Caco-2 (cell line): ENCODE measurements at regions not wholly inside any gene's neighbourhood (a gene's known extent, or its start where the extent isn't known, plus 50 kb on each side); places are given as distances from the start of the nearest gene placed in this dataset.

Experiments used
- BruUV-seq: library from RNA; stranded (reverse); fragments of 400-500 nt; replicated peaks from 2 replicates; lab custom pipeline; 2021; lab: Mats Ljungman, UMichigan
- CTCF ChIA-PET: fragments of 300-600 bp; sonication (Branson Sonifier 250); formaldehyde crosslinking; loops from one replicate; lab custom pipeline; 2022; ENCODE audit warnings: antibody characterized with exemption; lab: Charles Lee
- POLR2A ChIA-PET: fragments of 300-600 bp; sonication (Branson Sonifier 250); formaldehyde crosslinking; loops from one replicate; lab custom pipeline; 2022; ENCODE audit warnings: antibody characterized with exemption; lab: Charles Lee
- DNase-seq, 2 experiments: peaks; one replicate each; pipeline versions ENCODE4 v3.0.0 to v3.0.0-alpha.2; 2020 to 2022
- H3K27me3 ChIP-seq: replicated peaks from 2 replicates; pipeline ENCODE4 v1.6.0; 2011; ENCODE audit warnings: low read length; ENCODE audit not compliant: control insufficient read depth, insufficient read depth
- H3K36me3 ChIP-seq: 2 replicates; pipeline ENCODE4 v1.5.1; 2011; ENCODE audit warnings: low read length; ENCODE audit not compliant: control insufficient read depth, insufficient read depth
- H3K4me1 ChIP-seq: fragments of 250-450 bp; sonication (Bioruptor Pico); 2 replicates; pipeline ENCODE4 v1.5.1; 2020; ENCODE audit warnings: mild to moderate bottlenecking
- H3K4me3 ChIP-seq: 2 replicates; pipeline ENCODE4 v1.5.1; 2011; ENCODE audit warnings: low read depth, mild to moderate bottlenecking, control low read depth, low read length
- H3K9me3 ChIP-seq: fragments of 250-450 bp; sonication (Bioruptor Pico); 2 replicates; pipeline ENCODE4 v1.5.1; 2020; ENCODE audit warnings: mild to moderate bottlenecking, moderate library complexity
- H3K27ac Mint-ChIP-seq: one replicate; pipeline ENCODE4 v1.8.0; 2022; ENCODE audit warnings: mixed read lengths; ENCODE audit not compliant: unreplicated experiment
- H3K27me3 Mint-ChIP-seq: one replicate; pipeline ENCODE4 v1.8.0; 2022; ENCODE audit warnings: mixed read lengths; ENCODE audit not compliant: insufficient read depth, unreplicated experiment
- H3K36me3 Mint-ChIP-seq: one replicate; pipeline ENCODE4 v1.8.0; 2022; ENCODE audit warnings: mild to moderate bottlenecking, mixed read lengths; ENCODE audit not compliant: insufficient read depth, unreplicated experiment
- H3K4me1 Mint-ChIP-seq: one replicate; pipeline ENCODE4 v1.8.0; 2022; ENCODE audit warnings: low read depth, mixed read lengths; ENCODE audit not compliant: unreplicated experiment
- H3K4me3 Mint-ChIP-seq: one replicate; pipeline ENCODE4 v1.8.0; 2022; ENCODE audit warnings: mild to moderate bottlenecking, moderate library complexity, mixed read lengths; ENCODE audit not compliant: unreplicated experiment
- H3K9me3 Mint-ChIP-seq: one replicate; pipeline ENCODE4 v1.8.0; 2022; ENCODE audit warnings: mixed read lengths; ENCODE audit not compliant: unreplicated experiment
- intact Hi-C: fragments of 100-400 bp; cut with micrococcal nuclease; formaldehyde crosslinking; loops from one replicate; pipeline ENCODE4 v1.10.0; 2022; ENCODE audit not compliant: unreplicated experiment
- TF ChIP-seq, protein P1 (sequence below), 2 experiments: fragments of 200-600 bp in 1 of 2; IDR thresholded peaks; 1 replicate in 1 of 2; 2 replicates in 1 of 2; pipeline versions ENCODE4 v1.5.1 to v1.8.0; 2011 to 2022; ENCODE audit warnings: antibody characterized with exemption in 1 of 2, control low read depth in 1 of 2, inconsistent platforms in 1 of 2, low read depth in 1 of 2, low read length in 1 of 2, mild to moderate bottlenecking in 1 of 2, moderate library complexity in 1 of 2; ENCODE audit not compliant: insufficient read depth in 1 of 2, severe bottlenecking in 1 of 2, unreplicated experiment in 1 of 2

DNA sequence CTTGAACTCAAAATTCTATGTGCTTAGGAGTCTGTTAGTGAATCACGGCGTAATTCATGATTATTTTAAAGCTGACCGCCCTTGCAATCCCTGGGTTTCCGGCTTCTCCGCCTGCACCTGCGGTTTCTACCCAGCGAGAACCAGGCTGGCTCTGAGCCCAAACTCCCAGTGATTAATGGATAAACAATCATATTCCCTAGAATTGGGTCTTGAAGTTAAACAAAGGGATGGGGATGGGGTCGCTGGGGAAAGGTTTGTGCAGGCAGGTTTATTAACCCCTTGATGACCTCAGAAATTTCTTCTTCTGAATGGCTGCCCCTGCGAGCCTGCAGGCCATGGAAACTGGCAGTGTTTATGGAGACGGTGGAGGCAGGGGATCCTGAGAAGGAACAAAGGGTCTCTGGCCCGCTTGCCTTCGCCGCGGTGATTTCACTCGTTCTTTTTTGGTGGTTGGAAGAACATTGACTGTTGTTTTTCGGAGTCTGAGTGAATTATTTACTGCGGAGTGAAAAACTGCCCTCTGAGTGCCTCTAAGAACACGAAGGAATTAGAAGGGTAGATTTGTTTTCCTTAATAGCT lies 1000.3 kb downstream of the BRD1 start:
- BruUV-seq: no TSS peak
- ChIA-PET POLR2A (no interaction called here), CTCF (no interaction called here)
- TF ChIP-seq, protein P1, sequence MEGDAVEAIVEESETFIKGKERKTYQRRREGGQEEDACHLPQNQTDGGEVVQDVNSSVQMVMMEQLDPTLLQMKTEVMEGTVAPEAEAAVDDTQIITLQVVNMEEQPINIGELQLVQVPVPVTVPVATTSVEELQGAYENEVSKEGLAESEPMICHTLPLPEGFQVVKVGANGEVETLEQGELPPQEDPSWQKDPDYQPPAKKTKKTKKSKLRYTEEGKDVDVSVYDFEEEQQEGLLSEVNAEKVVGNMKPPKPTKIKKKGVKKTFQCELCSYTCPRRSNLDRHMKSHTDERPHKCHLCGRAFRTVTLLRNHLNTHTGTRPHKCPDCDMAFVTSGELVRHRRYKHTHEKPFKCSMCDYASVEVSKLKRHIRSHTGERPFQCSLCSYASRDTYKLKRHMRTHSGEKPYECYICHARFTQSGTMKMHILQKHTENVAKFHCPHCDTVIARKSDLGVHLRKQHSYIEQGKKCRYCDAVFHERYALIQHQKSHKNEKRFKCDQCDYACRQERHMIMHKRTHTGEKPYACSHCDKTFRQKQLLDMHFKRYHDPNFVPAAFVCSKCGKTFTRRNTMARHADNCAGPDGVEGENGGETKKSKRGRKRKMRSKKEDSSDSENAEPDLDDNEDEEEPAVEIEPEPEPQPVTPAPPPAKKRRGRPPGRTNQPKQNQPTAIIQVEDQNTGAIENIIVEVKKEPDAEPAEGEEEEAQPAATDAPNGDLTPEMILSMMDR (IDR thresholded peaks at IDR 0.05; ENCODE audit: insufficient read depth in 1 of 2, low read depth in 1 of 2, low read length in 1 of 2, severe bottlenecking in 1 of 2, unreplicated experiment in 1 of 2): no peak
- Mint-ChIP-seq H3K27me3 (peaks cover 10% of the 10 kb centered on the region), H3K4me1 (no peaks in the 10 kb centered on the region), H3K9me3 (peaks cover 10% of the 10 kb centered on the region), H3K4me3 (no peak overlapping the region), H3K36me3 (no peaks in the 10 kb centered on the region), H3K27ac (no peak overlapping the region)
- DNase-seq: no peak
- H3K36me3 ChIP-seq: no peaks in the 10 kb centered on the region
- intact Hi-C loops: no loop called here
- no peaks in the 10 kb centered on the region for H3K4me1 ChIP-seq
- H3K9me3 ChIP-seq: no peaks in the 10 kb centered on the region
- H3K27me3 ChIP-seq: no peaks in the 10 kb centered on the region
- no peak overlapping the region for H3K4me3 ChIP-seq

DNA sequence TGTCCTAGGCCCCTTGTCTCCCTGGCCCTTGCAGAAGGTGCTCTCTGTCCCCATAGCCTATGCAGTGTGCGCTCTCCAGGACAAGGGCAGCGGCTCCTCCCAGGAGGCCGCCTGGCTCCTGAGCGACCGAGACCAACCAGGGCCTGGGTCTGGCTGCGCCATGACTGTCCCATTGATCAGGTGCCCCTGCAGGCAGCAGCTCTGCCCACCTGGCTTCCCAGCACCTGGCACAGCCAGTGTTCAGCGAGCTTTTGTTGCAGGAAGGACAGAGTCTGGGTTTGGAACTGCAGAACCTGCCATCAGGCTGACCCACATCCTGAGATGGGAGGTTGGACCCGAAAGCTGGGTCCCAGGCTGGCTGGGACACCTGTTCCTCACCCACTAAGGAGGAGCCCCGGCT lies 1001.1 kb downstream of the BRD1 start:
- Histone ChIP-seq H3K9me3 (no peaks in the 10 kb centered on the region), H3K4me1 (no peaks in the 10 kb centered on the region), H3K27me3 (no peaks in the 10 kb centered on the region), H3K4me3 (no peak overlapping the region), H3K36me3 (no peaks in the 10 kb centered on the region)
- ChIA-PET POLR2A (no interaction called here), CTCF (no interaction called here)
- BruUV-seq: no TSS peak
- peak in 1 of 2 experiments; percentile 14 for DNase-seq
- H3K27me3 Mint-ChIP-seq: peaks cover 13% of the 10 kb centered on the region
- no peak overlapping the region for H3K27ac Mint-ChIP-seq
- intact Hi-C loops: no loop called here
- no peak overlapping the region for H3K4me3 Mint-ChIP-seq
- TF ChIP-seq, protein P1 (IDR thresholded peaks at IDR 0.05; ENCODE audit: insufficient read depth in 1 of 2, low read depth in 1 of 2, low read length in 1 of 2, severe bottlenecking in 1 of 2, unreplicated experiment in 1 of 2): no peak
- no peaks in the 10 kb centered on the region for H3K4me1 Mint-ChIP-seq
- peaks cover 9% of the 10 kb centered on the region for H3K9me3 Mint-ChIP-seq
- H3K36me3 Mint-ChIP-seq: no peaks in the 10 kb centered on the region

DNA sequence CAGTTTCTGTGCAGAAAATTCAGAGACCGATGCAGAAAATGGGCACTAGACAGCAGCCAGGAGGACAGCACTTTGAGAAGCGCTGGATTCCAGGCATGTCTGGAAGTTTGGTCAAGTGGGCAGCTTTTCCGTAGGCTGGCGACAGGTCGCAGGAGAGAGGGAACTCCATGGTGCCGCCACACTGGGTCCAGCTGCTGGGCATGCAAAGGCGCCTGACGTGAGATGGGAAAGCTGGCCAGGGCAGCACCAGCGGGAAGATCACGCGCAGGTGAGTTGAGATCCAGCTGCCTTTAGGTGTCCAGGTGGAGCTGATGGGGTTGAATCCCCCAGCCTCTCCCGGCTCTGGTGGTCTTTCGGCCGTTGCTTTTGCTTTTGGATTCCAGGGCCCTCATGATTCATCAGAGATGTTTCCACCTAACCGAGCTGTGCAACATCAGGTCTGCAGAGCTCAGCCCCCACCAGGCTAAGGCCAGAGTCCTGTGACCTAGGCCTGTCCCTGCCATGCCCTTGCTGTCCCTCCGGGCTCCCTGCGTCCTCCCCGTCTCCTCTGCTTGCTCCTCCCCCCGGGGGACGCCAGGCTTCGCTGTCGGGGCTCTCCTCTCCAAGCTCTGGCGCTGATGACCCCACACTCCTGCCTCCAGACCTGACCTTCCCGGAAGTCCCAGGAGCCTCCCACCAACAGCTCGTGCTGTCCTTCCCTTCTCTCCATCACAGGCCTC lies 1001.7 kb downstream of the BRD1 start:
- no peaks in the 10 kb centered on the region for H3K27me3 ChIP-seq
- Mint-ChIP-seq H3K9me3 (peaks cover 3% of the 10 kb centered on the region), H3K36me3 (no peaks in the 10 kb centered on the region), H3K4me1 (no peaks in the 10 kb centered on the region), H3K27ac (no peak overlapping the region), H3K27me3 (peaks cover 13% of the 10 kb centered on the region), H3K4me3 (no peak overlapping the region)
- ChIA-PET CTCF (no interaction called here), POLR2A (no interaction called here)
- no peaks in the 10 kb centered on the region for H3K4me1 ChIP-seq
- intact Hi-C loops: no loop called here
- no peaks in the 10 kb centered on the region for H3K36me3 ChIP-seq
- no TSS peak for BruUV-seq
- no peak for DNase-seq
- no peaks in the 10 kb centered on the region for H3K9me3 ChIP-seq
- no peak overlapping the region for H3K4me3 ChIP-seq
- TF ChIP-seq, protein P1 (IDR thresholded peaks at IDR 0.05; ENCODE audit: insufficient read depth in 1 of 2, low read depth in 1 of 2, low read length in 1 of 2, severe bottlenecking in 1 of 2, unreplicated experiment in 1 of 2): no peak
